Mammary epithelial cell (primary cell): ENCODE measurements at regions not wholly inside any gene's neighbourhood (a gene's known extent, or its start where the extent isn't known, plus 50 kb on each side); places are given as distances from the start of the nearest gene placed in this dataset.

Source experiments
- CTCF ChIP-seq, 2 donors: IDR thresholded peaks in 1 of 2; conservative IDR thresholded peaks in 1 of 2; 2 replicates each; pipeline ENCODE4 v1.5.1; 2011 to 2012; ENCODE audit warnings: inconsistent platforms in 2 of 2, low read length in 2 of 2, mild to moderate bottlenecking in 2 of 2, control low read depth in 1 of 2, low read depth in 1 of 2; ENCODE audit not compliant: insufficient read depth in 1 of 2; ENCODE audit errors: extremely low read depth in 1 of 2
- EZH2 ChIP-seq: IDR thresholded peaks from 2 replicates; pipeline ENCODE4 v1.6.1; 2012; ENCODE audit warnings: low read length, inconsistent platforms, borderline replicate concordance

- TF ChIP-seq CTCF (conservative IDR thresholded peaks at IDR 0.05 in 1 of 2, IDR thresholded peaks at IDR 0.05 in 1 of 2; ENCODE audit: extremely low read depth in 1 of 2, insufficient read depth in 1 of 2, low read depth in 1 of 2, low read length in 2 of 2) (no peak), EZH2 (no peak)
These were observed 57.7 kb upstream of the HPCAL1 start for GRCh38 chr2:10245021-10245420.
